ENCODE measurements at regions not wholly inside any gene's neighbourhood (a gene's known extent, or its start where the extent isn't known, plus 50 kb on each side); places are given as distances from the start of the nearest gene placed in this dataset.

DNA sequence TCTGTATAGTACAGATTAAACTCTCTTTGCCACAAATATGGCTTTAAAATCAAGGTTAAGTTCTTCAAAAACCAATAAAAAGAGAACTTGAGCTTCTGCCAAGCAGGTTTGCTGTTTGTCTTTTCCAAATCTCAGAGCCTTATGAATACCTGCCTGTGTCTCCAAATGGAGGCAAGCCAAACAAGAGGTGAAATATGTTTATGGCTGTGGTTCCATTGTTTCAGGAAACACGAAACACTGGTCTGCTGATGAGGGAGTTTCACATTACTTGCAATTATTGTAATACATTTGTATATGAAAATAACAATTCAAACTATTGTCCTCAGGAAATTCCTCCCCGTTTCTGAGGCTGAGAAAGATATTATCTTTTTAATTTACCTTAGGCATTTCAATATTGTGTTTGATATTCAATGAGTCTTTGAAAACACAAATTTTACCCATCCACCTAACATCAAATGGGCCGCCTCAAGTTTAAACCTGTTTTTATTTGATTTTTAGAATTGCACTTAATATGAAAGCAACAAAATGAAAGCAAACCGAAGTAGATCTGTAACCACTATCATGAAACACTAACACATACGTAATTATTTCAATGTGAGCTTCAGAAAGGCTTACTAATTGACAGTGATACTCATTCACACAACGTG, 359.3 kb downstream of the HGF start:
- TF ChIP-seq, protein P1, sequence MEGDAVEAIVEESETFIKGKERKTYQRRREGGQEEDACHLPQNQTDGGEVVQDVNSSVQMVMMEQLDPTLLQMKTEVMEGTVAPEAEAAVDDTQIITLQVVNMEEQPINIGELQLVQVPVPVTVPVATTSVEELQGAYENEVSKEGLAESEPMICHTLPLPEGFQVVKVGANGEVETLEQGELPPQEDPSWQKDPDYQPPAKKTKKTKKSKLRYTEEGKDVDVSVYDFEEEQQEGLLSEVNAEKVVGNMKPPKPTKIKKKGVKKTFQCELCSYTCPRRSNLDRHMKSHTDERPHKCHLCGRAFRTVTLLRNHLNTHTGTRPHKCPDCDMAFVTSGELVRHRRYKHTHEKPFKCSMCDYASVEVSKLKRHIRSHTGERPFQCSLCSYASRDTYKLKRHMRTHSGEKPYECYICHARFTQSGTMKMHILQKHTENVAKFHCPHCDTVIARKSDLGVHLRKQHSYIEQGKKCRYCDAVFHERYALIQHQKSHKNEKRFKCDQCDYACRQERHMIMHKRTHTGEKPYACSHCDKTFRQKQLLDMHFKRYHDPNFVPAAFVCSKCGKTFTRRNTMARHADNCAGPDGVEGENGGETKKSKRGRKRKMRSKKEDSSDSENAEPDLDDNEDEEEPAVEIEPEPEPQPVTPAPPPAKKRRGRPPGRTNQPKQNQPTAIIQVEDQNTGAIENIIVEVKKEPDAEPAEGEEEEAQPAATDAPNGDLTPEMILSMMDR (IDR thresholded peaks at IDR 0.05): no peak
- Histone ChIP-seq H3K4me3 (no peak overlapping the region), H3K4me1 (ENCODE audit: low read depth) (peaks cover 5% of the 10 kb centered on the region), H3K36me3 (ENCODE audit: low read depth) (no peaks in the 10 kb centered on the region), H3K9me3 (no peaks in the 10 kb centered on the region)
- ATAC-seq (peak; percentile 85), DNase-seq (peak in 1 of 3 donors; percentile 50)
- intact Hi-C loops (cut with DNase I, micrococcal nuclease): no loop called here

DNA sequence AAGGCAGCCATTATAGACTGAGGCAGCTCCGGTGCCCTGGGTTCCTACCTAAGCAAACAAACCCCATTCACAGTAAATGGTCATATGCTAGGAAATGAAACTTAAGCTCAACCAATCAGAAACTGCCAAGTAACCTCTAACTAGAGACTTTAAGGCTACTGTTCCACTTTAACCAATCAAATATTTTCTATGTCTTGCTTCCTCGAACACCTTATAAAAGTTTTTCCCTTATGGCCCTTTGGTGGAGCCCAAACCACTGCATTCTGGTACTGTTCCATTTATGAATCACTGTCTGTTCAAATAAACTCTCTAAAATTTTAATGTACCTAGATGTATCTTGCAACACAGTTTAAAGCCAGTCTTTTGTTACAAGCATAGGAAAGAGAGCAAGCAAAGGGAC, 361.1 kb downstream of the HGF start:
- no peaks in the 10 kb centered on the region for H3K9me3 ChIP-seq
- ATAC-seq (no peak), DNase-seq (no peak)
- H3K4me3 ChIP-seq: no peak overlapping the region
- intact Hi-C loops (cut with DNase I, micrococcal nuclease): no loop called here
- no peaks in the 10 kb centered on the region for H3K36me3 ChIP-seq (ENCODE audit: low read depth)
- TF ChIP-seq, protein P1 (IDR thresholded peaks at IDR 0.05): no peak
- H3K4me1 ChIP-seq (ENCODE audit: low read depth): no peaks in the 10 kb centered on the region

DNA sequence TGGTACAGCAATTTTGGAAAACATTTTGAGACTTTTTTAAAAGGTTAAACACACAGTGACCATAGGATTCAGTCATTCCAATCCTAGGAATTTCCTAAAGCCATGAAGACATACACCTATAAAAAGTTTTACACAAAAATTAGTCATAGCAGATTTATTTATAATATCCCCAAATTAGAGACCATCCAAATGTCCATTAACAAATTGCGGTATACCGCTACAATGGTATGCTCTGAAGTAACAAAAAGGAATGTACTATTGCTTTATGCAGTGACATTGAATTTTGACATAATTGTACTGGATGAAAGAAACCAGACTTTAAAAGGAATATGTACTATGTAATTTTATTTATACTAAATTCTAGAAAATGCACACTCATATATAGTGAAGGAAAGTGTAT, 362.8 kb downstream of the HGF start:
- TF ChIP-seq, protein P1 (IDR thresholded peaks at IDR 0.05): no peak
- DNase-seq (no peak), ATAC-seq (no peak)
- Histone ChIP-seq H3K4me3 (no peak overlapping the region), H3K9me3 (no peaks in the 10 kb centered on the region), H3K4me1 (ENCODE audit: low read depth) (no peaks in the 10 kb centered on the region), H3K36me3 (ENCODE audit: low read depth) (no peaks in the 10 kb centered on the region)
- intact Hi-C loops (cut with DNase I, micrococcal nuclease): no loop called here

DNA sequence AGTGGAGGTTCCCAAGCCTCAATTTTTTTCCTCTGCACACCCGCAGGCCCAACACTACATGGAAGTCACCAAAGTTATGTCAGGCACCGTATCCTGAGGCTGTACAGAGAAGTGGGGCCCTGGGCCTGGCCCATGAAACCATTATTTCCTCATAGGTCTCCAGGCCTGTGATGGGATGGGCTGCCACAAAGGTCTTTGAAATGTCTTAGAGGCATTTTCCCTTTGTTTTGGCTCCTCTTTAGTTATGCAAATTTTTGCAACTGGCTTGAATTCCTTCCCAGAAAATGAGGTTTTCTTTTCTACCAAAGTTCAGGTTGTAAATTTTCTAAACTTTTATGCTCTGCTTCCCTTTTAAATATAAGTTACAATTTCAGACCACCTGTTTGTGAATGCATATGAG, 365.2 kb downstream of the HGF start:
- TF ChIP-seq, protein P1 (IDR thresholded peaks at IDR 0.05): no peak
- Histone ChIP-seq H3K4me3 (no peak overlapping the region), H3K36me3 (ENCODE audit: low read depth) (no peaks in the 10 kb centered on the region), H3K4me1 (ENCODE audit: low read depth) (no peaks in the 10 kb centered on the region), H3K9me3 (no peaks in the 10 kb centered on the region)
- no peak for ATAC-seq
- DNase-seq: no peak
- intact Hi-C loops (cut with DNase I, micrococcal nuclease): no loop called here

DNA sequence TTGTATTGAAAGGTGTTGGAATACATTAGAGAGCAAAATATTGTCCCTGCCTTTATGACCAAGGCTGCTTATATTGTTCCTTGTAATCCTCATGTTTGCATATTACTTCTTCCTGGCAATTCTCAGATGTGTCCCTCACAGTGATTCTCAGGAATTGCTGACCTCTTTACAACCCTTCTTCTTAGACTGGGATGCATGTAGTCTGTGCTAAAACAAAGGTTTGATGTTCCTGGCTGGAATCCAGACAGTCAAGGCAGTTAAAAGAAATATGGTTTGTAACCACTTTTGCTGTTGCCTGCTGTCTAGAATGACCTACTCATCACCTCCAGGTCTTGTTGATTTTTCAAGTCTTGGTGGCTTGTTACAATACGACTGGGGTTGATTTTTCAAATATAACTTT, 367.6 kb downstream of the HGF start:
- Histone ChIP-seq H3K9me3 (no peaks in the 10 kb centered on the region), H3K4me3 (no peak overlapping the region), H3K36me3 (ENCODE audit: low read depth) (no peaks in the 10 kb centered on the region), H3K4me1 (ENCODE audit: low read depth) (no peaks in the 10 kb centered on the region)
- DNase-seq (peak in 1 of 3 donors; percentile 41), ATAC-seq (peak; percentile 85)
- TF ChIP-seq, protein P1 (IDR thresholded peaks at IDR 0.05): no peak
- intact Hi-C loops (cut with DNase I, micrococcal nuclease): no loop called here

DNA sequence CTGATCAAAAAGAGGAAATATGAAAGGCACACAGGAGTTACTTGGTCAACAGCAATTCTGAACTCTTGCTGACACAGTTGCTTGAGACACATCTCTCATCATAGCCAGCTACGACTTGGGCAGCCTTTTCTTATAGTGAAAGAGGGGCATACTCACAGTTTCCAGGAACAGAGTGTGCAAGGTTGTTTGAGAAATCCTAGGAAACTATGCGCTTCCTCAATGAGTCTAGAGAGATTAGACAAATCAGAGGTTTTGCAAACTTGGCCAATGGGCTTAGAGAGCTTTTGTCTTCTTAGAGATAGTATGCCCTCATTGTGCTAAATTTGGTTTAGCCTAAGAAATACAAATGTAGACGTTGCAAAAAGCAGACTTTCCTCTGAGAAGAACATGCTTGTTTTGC, 370.4 kb downstream of the HGF start:
- Histone ChIP-seq H3K9me3 (no peaks in the 10 kb centered on the region), H3K36me3 (ENCODE audit: low read depth) (no peaks in the 10 kb centered on the region), H3K4me3 (no peak overlapping the region), H3K4me1 (ENCODE audit: low read depth) (no peaks in the 10 kb centered on the region)
- intact Hi-C loops (cut with DNase I, micrococcal nuclease): no loop called here
- DNase-seq (no peak), ATAC-seq (no peak)
- TF ChIP-seq, protein P1 (IDR thresholded peaks at IDR 0.05): no peak
